ENCODE measurements at regions not wholly inside any gene's neighbourhood (a gene's known extent, or its start where the extent isn't known, plus 50 kb on each side); places are given as distances from the start of the nearest gene placed in this dataset.
"Not testable (repeated sequence)": the region's sequence is repeated elsewhere in the genome, so short reads cannot be mapped to it uniquely, and the experiment has no call there.

DNA sequence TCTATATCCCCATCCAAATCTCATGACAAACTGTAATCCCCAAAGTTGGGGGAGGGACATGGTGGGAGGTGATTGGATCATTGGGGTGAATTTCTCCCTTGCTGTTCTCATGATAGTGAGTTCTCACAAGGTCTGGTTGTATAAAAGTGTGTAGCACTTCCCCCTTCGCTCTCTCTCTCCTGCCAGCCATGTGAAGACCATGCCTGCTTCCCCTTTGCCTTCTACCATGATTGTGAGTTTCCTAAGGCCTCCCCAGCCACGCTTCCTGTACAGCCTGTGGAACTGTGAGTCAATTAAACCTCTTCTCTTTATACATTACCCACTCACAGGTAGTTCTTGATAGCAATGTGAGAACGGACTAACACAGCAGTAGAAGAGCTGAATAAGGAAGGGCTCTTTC lies 62.6 kb upstream of the VASH1 start:
- DNase-seq (ENCODE audit: low read depth in 1 of 2, low spot score in 1 of 2) = no peak

GRCh38 chr14:76699209-76699938 lies 61.9 kb upstream of the VASH1 start:
- DNase-seq (ENCODE audit: low read depth in 1 of 2, low spot score in 1 of 2) = no peak

DNA sequence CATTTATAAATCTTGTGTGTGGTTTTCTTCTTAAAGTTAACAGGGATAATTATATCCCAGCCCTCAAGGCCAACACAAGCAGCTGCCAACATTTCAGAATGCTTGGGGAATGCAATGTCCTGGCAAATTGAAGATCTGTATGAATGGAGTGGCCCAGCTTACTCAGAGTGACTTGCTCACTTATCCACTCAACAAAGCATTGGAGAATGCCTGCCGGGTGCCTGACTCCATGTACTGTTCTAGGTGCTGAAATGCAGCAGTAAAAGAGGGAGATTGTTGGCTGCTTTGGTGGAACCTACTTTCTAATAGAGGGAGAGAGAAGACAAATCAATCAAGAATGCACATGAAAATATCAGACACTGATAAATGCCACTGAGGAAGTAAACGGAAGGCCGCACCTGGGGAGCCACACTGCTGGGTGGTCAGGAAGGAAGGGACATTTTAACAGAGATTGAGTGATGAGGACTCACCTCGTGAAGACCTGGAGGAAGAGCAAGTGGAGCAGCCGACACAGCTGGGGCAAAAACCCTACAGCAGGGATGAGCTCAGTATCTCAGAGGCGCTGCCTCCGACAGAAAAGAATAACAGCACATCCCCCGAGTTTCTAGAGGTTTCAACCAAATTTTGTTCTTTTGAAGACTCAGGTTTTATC lies 61.2 kb upstream of the VASH1 start:
- DNase-seq (ENCODE audit: low read depth in 1 of 2, low spot score in 1 of 2) = no peak

- DNase-seq (ENCODE audit: low read depth in 1 of 2, low spot score in 1 of 2) = no peak
Measured at GRCh38 chr14:76701436-76701835, 59.8 kb upstream of the VASH1 start.

GRCh38 chr14:76701981-76702380 lies 59.3 kb upstream of the VASH1 start:
- no peak for DNase-seq (ENCODE audit: low read depth in 1 of 2, low spot score in 1 of 2)

- no peak for DNase-seq (ENCODE audit: low read depth in 1 of 2, low spot score in 1 of 2)
Measured at GRCh38 chr14:76705214-76705613, 56.1 kb upstream of the VASH1 start.

DNA sequence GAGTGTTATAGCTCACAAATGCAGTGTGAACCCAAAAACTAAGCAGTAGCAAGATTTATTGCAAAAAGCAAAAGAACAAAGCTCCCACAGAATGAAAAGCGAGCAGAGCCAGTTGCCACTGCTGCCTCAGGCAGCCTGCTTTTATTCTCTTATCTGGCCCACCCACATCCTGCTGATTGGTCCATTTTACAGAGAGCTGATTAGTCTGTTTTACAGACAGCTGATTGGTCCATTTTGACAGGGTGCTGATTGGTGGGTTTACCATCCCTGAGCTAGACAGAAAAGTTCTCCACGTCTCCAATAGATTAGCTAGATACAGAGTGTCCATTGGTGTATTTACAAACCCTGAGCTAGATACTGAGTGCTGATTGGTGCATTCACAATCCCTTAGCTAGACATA lies 55.1 kb upstream of the VASH1 start:
- DNase-seq (ENCODE audit: low read depth in 1 of 2, low spot score in 1 of 2) = not testable (repeated sequence)

DNA sequence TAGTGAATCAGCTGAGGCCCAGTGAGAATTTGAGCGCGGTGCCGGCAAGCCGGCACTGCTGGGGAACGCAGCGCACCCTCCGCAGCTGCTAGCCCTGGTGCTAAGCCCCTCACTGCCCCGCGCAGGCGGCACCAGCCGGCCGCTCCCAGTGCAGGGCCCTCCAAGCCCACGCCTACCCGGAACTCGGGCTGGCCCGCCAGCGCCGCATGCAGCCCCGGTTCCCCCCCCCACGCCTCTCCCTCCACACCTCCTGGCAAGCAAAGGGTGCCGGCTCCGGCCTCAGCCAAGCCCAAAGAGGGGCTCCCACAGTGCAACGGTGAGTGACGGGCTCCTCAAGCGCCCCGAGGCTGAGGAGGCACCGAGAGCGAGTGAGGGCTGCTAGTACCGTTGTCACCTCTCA lies 54.5 kb upstream of the VASH1 start:
- DNase-seq (ENCODE audit: low read depth in 1 of 2, low spot score in 1 of 2) = no peak

GRCh38 chr14:76708028-76708427 lies 53.2 kb upstream of the VASH1 start:
- DNase-seq (ENCODE audit: low read depth in 1 of 2, low spot score in 1 of 2) = no peak

GRCh38 chr14:76708771-76709170 lies 52.5 kb upstream of the VASH1 start:
- DNase-seq (ENCODE audit: low read depth in 1 of 2, low spot score in 1 of 2) = no peak

DNA sequence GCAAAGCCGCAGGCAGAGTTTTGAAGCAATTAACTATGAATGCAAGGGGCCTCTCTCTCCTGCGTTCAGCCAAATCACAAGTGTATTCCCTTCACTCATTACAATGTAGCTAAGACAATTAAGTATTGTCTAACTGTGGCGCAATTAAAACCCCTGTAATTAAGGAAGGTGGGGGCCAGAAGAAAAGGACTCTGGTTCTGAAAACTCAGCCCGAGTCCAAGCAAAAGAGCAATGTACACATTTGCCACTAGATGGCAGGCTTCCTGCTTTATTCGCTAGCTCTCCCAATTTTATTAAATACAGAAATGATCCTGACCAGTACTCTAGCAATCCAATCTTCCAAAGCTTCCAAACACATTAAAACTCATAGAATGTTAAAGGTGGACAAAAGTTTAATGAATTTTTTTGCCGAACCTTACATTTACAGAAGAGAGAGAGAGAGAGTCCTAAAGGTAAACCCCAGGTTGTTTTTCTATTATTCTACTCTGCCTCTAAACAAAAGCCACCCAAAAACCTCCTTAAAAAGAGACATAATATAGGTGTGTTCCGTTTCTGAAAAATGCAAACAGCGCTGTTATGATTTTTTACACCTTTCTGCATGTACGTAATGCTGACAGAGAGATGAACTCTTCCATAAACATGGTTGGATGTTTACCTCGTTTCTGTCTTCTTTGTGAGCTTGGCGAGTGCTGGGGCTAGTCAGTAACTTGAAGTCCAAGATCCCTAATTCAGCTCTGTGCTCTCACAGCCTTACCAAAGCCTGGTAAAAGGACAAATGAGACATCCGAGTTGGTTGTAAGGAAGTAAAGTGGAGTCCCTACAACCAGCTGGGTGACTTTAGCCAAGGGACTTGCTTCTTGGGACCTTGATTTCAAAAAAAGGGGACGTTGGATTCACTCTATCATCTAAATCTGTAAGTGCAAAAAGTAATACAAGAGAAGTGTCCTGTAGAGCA lies 50.9 kb upstream of the VASH1 start:
- DNase-seq (ENCODE audit: low read depth in 1 of 2, low spot score in 1 of 2) = peak in 1 of 2 donors; percentile 11
